GM12891 (cell line): ENCODE measurements at regions not wholly inside any gene's neighbourhood (a gene's known extent, or its start where the extent isn't known, plus 50 kb on each side); places are given as distances from the start of the nearest gene placed in this dataset.

ENCODE experiments used
- PAX5 ChIP-seq: IDR thresholded peaks from 2 replicates; pipeline ENCODE4 v1.6.1; 2011; ENCODE audit warnings: low read length, moderate library complexity, mild to moderate bottlenecking; ENCODE audit not compliant: insufficient read depth, severe bottlenecking
- POLR2A ChIP-seq: IDR thresholded peaks from 2 replicates; pipeline ENCODE4 v1.6.1; 2011; ENCODE audit warnings: low read depth, low read length, control low read depth
- POLR2AphosphoS5 ChIP-seq: IDR thresholded peaks from 2 replicates; pipeline ENCODE4 v1.6.1; 2011; ENCODE audit warnings: low read depth, low read length, control low read depth
- POU2F2 ChIP-seq: IDR thresholded peaks from 2 replicates; pipeline ENCODE4 v1.6.1; 2011; ENCODE audit warnings: low read depth, mild to moderate bottlenecking, control low read depth, low read length, moderate library complexity
- SPI1 ChIP-seq: IDR thresholded peaks from 2 replicates; pipeline ENCODE4 v1.6.1; 2011; ENCODE audit warnings: low read depth, low read length, control low read depth
- TAF1 ChIP-seq: IDR thresholded peaks from 2 replicates; pipeline ENCODE4 v1.6.1; 2011; ENCODE audit warnings: low read depth, low read length, control low read depth

- no peak for TF ChIP-seq TAF1
- TF ChIP-seq POLR2A = no peak
- TF ChIP-seq POLR2AphosphoS5 = no peak
- TF ChIP-seq POU2F2 = no peak
- TF ChIP-seq SPI1 = no peak
- TF ChIP-seq PAX5 = no peak
Observed at GRCh38 chr10:71042699-71043098, 154.3 kb upstream of the PCBD1 start.
